HG02759 (cell line): ENCODE measurements at regions not wholly inside any gene's neighbourhood (a gene's known extent, or its start where the extent isn't known, plus 50 kb on each side); places are given as distances from the start of the nearest gene placed in this dataset.

Experiments used
- ATAC-seq: cut with Tn5 transposase; IDR thresholded peaks from one replicate; pipeline ENCODE4 v1.9.1; 2021; ENCODE audit warnings: mild to moderate bottlenecking, moderate library complexity; ENCODE audit not compliant: unreplicated experiment

DNA sequence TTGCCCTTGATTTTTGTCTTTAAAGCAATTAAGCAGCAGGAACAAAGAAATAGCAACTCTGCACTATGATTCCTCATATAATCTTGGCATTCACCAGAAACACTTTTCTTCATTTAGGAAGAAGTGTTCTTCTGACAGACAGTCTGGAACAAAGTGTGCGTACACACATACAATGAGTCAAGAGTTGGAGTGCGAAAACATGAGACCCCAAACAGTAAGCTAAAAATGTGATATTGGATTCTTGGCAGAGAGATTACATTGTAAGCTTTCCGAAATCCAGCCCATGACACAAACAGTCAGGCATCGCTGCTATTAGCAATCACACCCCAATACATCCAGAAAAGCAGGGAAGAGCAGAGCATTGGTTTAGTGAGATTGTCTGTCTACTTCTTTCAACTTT is 306.7 kb upstream of the TBC1D5 start:
- no peak for ATAC-seq

DNA sequence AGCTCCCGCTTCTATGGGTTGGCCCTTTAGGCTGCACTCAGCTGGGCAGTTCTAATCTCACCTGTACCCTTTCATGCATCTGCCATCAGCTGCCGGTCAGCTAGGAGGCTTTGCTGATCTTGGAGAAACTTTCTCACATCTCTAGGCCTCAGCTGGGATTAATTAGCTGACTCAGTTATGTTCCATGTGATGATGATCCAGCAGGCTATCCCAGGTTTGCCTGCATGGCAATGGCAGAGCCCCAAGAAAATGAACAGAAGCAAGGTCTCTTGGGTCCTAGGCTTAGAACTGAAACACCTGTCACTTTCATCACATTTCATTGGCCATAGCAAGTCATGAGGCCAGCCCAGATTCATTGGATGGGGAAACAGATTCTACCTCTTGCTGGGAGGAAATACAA is 304.6 kb upstream of the TBC1D5 start:
- ATAC-seq, result no peak

DNA sequence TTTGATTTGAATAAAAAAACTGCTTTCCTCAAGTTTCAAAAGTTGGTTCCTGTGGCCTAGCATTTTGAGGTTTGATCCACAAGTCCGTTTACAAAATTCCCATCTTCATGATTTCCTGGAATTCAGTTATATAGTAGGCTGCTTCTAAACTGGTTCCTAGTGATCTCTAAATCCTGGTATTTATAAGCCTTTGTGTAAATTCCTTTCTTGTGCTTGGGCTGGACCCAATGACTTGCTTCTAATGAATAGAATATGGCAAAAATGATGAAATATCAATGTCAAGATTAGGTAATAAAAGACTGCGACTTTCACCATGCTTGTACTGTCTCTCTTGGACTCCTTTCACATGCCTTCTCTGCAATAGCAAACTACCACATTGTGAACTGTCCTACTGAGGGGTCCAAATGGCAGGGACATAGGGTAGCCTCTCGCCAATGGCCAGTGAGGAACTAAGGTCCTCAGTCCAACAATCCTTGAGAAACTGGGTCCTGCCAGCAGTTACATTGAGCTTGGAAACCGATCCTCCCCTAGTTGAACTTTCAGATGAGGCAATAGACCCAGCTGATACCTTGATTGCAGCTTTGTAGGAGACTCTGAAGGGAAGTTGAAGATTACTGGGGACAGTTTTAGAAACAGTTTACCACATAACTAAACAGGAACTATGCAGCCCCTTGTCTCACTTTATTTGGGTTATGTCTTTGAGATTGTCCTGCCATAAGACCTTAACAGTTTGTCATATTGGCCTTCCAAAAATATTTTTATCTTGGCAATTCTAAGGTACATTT is 303.9 kb upstream of the TBC1D5 start:
- no peak for ATAC-seq

DNA sequence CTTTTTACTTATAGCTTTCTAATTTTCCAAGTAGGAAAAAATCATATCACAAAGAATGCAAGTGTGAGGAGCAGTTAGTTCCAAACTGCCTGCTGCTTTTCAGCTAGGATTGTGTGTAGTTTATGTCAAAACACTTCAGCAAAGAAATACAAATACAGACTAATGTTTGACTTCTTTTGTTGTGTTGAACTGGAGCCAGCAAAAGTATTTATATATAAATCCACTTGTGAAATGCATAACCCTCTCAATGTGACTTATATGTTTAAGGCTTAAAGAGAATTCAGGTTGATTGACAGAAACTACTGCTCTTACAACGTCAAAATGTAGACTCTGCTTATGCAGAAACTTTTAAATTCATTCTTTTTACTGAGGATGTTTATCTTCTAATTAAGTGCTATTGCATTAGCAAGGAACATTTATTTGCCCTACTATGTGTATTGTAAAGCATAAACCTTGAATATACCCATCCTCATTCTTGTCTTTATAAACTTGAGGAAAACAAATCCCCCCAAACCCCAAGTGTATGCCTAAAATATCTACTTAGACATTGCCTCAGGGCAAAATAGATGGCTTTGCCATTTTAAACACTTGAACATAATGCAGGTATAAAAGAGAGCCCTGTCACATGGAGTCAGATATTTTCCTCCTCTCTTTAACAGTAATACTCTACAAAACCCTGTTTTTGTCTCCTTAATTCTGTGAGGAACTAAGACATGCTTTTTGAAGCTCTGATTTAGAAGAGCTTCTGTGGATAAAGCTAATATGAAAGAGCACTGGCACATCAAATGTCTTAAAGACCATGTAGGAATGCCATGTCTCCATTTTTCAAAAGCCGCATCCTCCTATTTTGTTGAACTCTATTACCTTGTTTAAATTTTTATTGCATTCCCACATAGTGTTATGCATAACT is 302.8 kb upstream of the TBC1D5 start:
- no peak for ATAC-seq

DNA sequence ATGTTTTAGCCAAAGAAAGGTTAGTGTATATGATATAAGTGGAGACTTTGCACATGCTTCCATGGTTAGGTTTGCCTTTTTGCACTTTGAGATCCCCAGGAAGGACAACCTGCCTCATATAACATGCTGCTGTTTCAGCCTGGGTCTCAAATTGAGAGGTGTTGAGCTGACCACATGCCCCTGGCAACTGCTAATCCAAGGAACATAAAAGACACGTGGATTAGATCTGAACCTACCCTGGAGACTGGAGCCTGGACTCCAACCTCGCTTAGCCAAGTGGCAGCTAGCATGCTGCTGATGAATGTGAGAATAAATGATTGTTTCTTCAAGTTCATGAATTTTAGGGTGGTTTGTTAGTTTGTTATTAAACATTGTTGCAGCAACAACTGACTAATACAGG is 301.8 kb upstream of the TBC1D5 start:
- ATAC-seq, result no peak

DNA sequence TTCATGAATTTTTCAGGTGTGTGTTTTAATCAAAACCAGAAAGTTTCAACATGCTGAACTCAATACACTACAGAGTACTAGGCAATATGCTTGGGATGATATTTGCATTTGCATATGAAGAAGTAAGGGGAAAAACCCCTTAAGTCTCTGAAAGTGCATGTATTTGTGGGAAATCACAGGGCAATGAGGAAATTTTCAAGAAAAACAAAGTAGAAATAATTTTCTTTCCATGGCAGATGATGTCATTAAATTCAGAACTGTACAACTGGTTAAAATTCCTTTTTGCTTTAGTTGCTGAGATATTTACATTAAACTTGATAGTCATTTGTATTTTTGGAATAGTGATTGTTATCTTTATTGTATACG is 294.0 kb upstream of the TBC1D5 start:
- ATAC-seq, result no peak

DNA sequence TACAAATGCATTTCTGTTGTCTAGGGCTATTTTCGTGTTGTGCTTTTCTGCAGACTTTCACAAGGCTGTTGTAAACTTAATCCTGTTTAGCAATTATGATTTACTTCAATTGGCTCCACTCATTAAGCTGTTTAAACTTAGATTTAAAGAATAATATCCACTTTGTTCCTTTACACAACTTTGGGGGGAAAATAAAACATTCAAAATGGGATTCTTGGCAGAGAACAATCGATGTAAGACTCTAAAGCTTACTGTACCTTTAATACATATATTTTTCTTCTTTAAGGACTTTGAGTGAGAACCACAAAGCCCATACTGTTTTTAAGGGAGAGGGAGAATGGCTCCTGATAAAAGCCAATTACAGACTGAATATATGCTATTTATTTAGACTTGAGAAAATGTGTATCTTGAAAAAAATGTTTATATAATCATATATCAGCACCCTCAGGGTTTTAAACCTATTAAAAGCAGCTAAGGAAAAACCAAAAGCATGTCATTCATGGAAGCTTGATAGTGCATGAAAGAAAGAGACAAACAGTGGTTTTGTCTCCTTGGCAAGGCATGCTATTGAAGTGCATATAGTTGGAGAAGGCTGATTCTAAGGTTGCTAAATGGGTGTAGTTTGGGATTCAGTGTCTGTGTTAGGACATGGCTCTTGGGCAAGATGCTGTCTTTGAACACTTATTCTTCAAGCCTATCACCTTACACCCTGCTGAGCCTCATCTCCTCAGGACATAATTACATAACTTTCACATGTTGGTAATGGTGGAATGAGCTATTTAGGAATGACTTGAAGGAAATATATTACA is 293.4 kb upstream of the TBC1D5 start:
- no peak for ATAC-seq

DNA sequence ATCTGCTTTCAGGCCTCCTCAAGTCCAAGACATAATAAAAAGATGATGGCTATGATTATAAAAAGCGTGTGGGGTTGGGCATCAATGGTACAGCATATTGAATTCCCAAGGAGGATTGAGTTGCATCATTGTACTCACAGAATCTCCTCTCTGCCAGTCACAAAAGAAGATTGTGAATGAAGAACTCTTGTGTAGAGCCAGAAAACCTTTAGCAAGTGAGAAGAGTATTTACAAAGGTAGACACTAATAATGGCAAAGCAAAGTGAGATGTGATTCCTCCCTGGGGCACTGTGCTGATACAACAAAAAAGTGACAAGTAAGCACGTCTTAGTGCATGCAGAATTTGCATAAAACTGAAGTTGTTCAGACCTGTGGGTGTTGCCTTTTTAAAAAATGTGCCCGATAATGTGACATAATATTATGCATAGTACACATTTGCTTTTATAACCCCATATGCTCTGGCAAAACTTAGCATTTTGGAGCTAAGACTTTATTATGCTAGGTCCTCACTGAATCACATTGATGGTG is 291.2 kb upstream of the TBC1D5 start:
- no peak for ATAC-seq

DNA sequence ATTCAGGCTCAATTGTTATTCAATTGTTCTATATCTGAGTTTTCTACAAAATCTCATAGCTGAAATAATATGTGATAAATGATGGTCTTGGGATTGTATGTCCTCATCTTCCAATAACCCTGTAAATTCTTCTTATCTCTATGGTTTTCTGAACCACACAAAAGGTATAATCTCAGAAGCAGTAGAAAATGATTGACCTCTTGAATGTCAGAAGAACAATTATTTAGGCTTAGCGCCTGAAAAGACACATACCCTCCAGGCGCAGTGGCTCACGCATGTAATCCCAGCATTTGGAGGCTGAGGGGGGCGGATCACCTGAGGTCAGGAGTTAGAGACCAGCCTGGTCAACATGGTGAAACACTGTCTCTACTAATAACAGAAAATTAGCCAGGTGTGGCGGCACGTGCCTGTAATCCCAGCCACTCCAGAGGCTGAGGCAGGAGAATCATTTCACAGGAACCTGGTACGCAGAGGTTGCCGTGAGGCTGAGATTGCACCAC is 288.0 kb upstream of the TBC1D5 start:
- no peak for ATAC-seq

DNA sequence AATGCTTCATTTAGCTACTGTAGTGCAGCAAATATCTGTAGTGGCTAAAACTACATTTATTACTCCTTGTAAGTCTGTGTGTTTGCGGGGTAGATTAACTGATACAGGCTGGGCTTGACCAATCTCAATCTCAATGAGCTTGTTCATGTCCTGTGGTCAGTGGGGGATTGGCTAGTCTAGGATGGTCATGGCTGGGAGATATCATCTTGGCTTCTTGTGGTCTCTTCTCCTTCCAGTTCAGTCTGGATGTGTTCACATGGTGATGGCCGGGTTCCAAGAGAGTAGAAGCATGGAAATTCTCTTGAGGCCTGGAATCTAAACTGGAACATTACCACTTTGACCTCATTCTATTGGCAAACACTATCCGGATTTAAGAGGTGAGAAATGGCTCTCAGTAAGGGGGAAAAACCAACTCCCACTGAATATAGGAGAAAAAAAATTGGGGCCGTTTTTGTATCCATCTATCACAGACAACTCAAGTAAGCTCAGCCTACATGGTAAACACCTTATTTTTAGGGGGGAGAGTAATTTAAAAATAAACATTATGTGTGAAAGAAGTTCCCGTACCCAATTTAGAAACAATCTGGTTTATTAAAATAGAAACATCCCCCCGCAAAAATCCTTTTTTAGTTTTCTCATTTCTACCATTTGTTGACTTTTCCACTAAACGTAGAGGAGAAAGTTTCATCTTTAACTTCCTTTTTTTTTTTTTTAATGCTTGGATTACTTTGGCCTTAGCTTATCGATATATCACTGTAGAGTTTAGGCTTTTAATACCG is 284.9 kb upstream of the TBC1D5 start:
- no peak for ATAC-seq

DNA sequence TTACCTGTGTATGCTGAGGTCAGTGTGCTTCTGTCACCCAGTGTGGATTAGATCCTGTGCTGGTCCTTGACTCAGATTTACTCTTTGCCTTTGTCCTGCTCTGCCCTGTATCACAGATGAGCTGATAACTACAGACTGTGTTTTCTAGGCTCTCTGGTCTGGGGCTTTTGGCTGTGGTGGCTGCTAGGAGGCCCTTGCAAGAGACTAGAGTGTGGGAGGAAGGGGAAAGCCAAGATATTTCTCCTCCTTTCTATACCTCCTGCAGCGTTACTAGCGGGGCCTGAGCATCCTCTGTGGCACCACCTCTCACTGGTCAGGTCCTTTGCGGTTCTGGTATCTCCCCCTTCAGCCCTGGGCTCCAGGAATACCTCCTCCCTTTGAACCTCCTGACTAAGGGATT is 282.3 kb upstream of the TBC1D5 start:
- ATAC-seq, result peak; percentile 48

DNA sequence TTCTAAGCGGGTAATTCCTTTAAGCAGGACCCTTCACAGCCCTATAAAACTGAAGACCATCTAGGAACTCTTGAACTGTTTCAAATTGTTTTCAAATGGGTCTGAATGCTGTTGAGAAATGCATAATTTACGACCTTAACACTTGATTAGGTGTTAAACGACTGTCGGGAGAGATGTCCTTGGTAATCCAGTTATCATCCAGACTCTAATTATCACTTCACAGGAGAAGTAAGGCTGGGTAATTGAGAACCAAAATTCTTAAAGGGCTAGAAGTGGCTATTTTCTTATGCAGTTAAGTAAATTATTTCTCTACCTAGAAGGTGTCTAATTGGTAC is 276.7 kb upstream of the TBC1D5 start:
- no peak for ATAC-seq

DNA sequence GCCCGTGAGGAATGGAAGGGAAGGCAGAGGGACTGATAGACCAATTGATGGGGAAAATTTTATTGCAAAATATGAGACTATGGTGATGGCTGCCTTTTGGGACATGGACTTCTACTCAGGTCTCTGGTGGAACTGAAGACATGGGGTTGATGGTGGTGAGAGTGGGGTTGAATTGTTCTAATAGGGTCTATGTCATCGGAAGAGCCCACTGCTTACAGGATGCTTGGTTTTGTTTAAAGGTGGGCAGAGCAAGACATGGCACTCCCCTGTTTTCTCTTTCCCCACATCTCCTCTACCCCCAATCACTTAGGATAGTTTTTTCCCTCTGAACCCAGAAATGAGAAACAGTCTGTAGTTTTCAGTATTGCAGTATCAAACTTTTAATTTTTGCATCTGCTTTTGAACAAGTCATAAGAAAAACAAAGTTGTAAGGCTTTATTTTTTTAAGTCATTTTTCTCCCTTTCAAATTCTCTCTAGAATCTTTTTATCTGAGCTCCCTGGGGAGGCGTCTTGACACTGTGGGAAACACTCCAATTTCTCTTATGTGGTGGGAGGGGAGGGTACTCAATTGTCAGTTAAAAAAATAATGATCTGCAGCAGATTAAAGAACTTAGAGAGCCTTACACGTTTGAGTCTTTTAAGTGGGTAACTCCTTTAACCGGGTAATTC is 276.2 kb upstream of the TBC1D5 start:
- no peak for ATAC-seq

DNA sequence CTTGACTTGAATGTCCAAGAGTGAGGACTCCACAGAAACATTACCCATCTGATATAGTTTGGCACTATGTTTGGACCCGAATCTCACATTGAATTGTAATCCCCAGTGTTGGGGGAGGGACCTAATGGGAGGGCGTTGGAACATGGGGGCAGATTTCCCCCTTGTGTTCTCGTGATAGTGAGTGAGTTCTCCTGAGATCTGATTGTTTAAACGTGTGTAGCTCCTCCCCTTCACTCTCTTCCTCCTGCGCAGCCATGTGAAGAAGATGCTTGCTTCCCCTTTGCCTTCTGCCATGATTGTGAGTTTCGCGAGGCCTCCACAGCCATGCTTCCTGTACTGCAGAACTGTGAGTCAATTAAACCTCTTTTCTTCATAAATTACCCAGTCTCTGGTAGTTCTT is 273.9 kb upstream of the TBC1D5 start:
- ATAC-seq, result no peak

DNA sequence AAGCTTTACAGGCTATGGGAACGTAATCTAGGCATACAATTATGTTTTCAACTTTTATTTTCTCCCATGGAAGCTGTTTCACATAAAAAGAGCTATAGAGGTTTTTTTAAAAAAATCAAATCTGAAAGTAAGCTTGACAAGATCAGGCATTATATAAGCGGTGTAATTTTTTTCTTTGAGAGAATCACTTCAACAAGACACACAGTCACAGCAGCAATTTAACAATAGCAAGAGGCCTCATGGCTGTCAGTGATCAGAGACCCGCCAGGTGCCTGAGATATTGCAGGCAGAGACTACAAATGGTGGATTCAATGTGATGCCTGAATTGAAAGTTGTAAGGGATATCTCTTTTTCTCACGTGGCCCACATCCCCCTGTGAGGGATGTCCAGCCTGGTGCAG is 270.5 kb upstream of the TBC1D5 start:
- no peak for ATAC-seq

DNA sequence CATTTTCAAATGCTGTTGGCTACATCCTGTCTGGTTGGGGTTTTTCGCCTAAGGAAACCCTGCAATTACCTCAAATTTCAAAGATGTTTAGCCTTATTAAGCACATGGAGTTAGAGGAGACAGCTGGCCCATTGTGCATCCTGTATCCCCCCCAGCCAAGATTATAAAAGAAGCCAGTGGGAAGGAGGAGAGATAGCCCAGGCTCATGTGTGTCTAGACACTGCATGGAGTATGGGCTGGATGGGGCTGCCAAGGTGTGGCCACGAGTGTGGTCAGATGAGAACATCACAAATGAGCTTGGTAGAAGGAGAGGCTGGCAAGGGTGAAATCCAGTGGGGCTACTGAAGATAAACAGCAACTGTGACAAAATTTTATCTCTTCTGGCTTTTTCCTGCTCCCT is 270.0 kb upstream of the TBC1D5 start:
- no peak for ATAC-seq

DNA sequence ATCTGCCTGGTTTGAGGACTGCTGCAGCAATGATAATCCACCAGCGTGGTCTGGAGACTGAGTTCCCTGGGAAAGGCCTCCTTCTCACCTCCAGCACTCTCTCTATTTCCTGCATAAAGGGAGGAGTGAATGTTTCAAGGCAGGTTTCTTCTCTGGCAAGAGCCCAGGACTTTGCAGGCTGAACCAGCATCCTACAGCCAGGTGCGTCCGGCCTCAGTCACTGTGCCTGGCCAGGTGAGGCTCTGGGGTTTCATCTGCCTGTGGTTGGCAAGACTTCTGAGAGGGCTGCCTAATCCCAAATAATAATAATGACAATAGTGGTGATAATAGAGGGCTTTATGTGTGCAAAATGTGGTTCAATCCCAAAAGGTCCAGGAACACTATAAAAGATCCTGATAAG is 269.0 kb upstream of the TBC1D5 start:
- ATAC-seq, result no peak

DNA sequence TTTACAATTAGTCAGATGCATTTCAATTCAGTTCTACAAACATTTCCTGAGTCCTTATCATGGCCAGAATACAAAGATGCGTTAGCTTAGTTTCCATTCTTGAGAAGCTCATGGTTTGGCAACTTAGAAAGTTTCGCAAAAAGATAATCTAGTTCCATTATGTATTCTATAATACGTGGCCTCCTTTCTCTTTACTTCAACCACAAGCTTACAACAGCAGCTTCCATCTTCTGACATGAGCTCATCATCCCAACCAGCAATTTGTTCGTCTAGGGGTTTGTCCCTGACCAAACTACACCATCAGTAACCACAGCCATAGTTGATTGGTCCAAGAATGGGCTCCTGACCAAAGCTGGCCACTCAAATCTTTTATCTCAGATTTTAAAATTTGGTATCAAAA is 267.6 kb upstream of the TBC1D5 start:
- no peak for ATAC-seq

DNA sequence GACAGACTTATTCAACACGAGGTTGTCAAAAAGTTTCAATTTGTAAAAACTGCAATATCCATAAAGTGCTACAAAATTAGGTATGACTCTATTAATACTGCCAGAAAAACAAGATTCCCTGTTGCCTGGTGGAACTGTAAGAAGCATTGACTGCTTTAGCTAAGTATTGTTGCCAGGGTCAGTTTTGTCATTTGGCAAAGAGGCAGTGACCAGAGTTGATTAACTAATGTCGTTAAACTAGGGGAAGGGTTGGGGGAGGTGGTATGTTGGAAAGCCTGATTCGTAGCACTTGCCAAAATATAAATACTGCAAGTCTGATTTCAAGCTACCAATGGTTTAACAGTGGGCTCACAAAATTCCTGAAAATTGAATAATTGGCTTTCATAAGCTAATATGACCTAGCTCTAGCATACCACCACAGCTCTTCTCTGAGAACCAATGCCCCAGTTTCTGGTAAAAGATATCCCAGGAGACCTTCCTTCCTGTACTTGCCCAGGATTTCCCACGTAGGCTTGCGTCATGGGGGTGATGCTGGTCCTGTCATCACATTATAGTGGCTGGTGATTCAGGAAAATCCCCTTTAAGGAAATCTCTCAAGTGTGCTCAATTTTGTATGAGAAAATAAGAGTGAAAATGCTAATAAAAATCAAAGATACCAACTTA is 266.4 kb upstream of the TBC1D5 start:
- ATAC-seq, result no peak
